Endothelial cell (in vitro differentiated cells): ENCODE measurements at regions not wholly inside any gene's neighbourhood (a gene's known extent, or its start where the extent isn't known, plus 50 kb on each side); places are given as distances from the start of the nearest gene placed in this dataset.

Experiments
- DNase-seq: peaks from one replicate; pipeline ENCODE4 v3.0.0; 2021; ENCODE audit warnings: low spot score
- H3K27ac Mint-ChIP-seq: one replicate; pipeline ENCODE4 v1.8.0; 2021; ENCODE audit warnings: mixed read lengths, inconsistent platforms; ENCODE audit not compliant: unreplicated experiment
- H3K27me3 Mint-ChIP-seq: one replicate; pipeline ENCODE4 v1.8.0; 2021; ENCODE audit warnings: mild to moderate bottlenecking, moderate library complexity, mixed read lengths, inconsistent platforms; ENCODE audit not compliant: unreplicated experiment
- H3K36me3 Mint-ChIP-seq: one replicate; pipeline ENCODE4 v1.8.0; 2021; ENCODE audit warnings: mild to moderate bottlenecking, low read depth, mixed read lengths, inconsistent platforms; ENCODE audit not compliant: unreplicated experiment
- H3K4me1 Mint-ChIP-seq: one replicate; pipeline ENCODE4 v1.8.0; 2021; ENCODE audit warnings: mild to moderate bottlenecking, mixed read lengths, inconsistent platforms; ENCODE audit not compliant: unreplicated experiment
- H3K4me3 Mint-ChIP-seq: one replicate; pipeline ENCODE4 v1.8.0; 2021; ENCODE audit warnings: mild to moderate bottlenecking, mixed read lengths, inconsistent platforms; ENCODE audit not compliant: unreplicated experiment
- H3K9me3 Mint-ChIP-seq: one replicate; pipeline ENCODE4 v1.8.0; 2021; ENCODE audit warnings: mixed read lengths, inconsistent platforms; ENCODE audit not compliant: unreplicated experiment
- TF ChIP-seq, protein P1 (sequence below): fragments of 200-600 bp; sonication (generic); IDR thresholded peaks from one replicate; pipeline ENCODE4 v1.5.0; 2021; ENCODE audit warnings: antibody characterized with exemption; ENCODE audit not compliant: unreplicated experiment

DNA sequence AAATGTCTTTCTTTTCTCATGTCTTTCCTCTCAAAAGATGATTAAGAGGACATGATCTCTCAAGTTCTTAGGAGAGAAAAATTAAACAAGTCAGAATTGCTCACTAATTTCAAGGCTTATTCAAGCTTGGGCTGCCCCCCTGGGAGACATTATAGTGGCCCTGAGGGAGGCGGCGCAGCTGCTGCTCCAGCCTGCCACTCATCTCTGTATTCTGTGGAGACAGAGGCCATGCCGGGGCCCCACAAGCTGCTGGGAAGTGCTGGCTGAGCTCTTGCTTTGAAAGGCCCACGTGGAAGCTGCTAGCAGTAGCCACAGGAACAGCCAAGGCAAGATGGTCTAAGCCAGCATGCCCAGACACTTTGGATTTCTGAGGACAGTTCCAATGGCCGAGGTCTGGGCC lies 267.4 kb downstream of the LNPK start:
- H3K27ac Mint-ChIP-seq = no peak overlapping the region
- H3K36me3 Mint-ChIP-seq = no peaks in the 10 kb centered on the region
- no peak overlapping the region for H3K4me3 Mint-ChIP-seq
- no peak for DNase-seq
- no peaks in the 10 kb centered on the region for H3K9me3 Mint-ChIP-seq
- TF ChIP-seq, protein P1, sequence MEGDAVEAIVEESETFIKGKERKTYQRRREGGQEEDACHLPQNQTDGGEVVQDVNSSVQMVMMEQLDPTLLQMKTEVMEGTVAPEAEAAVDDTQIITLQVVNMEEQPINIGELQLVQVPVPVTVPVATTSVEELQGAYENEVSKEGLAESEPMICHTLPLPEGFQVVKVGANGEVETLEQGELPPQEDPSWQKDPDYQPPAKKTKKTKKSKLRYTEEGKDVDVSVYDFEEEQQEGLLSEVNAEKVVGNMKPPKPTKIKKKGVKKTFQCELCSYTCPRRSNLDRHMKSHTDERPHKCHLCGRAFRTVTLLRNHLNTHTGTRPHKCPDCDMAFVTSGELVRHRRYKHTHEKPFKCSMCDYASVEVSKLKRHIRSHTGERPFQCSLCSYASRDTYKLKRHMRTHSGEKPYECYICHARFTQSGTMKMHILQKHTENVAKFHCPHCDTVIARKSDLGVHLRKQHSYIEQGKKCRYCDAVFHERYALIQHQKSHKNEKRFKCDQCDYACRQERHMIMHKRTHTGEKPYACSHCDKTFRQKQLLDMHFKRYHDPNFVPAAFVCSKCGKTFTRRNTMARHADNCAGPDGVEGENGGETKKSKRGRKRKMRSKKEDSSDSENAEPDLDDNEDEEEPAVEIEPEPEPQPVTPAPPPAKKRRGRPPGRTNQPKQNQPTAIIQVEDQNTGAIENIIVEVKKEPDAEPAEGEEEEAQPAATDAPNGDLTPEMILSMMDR = no peak
- peaks cover 1% of the 10 kb centered on the region for H3K27me3 Mint-ChIP-seq
- no peaks in the 10 kb centered on the region for H3K4me1 Mint-ChIP-seq

DNA sequence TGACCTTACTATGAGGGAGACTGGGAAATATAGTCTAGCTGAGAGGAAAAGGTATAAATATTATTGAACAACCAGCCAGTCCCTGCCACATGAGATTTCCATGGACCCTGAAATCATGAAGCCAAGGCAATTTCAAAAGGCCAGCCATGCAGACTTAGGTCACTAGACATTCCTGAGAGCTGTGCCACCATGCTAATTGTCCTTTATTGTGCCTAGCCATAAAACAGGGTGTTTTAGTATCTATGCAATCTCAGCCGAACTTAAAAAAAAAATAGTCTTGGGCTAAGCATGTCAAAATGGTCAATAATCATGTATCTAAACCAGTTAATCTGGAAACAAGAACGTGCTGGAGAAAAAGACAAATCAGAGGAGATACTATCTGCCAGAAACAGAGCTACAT lies 269.5 kb downstream of the LNPK start:
- Mint-ChIP-seq H3K4me1 (no peaks in the 10 kb centered on the region), H3K27me3 (no peaks in the 10 kb centered on the region), H3K4me3 (no peak overlapping the region), H3K9me3 (no peaks in the 10 kb centered on the region), H3K36me3 (no peaks in the 10 kb centered on the region), H3K27ac (no peak overlapping the region)
- DNase-seq = no peak
- TF ChIP-seq, protein P1 = no peak

DNA sequence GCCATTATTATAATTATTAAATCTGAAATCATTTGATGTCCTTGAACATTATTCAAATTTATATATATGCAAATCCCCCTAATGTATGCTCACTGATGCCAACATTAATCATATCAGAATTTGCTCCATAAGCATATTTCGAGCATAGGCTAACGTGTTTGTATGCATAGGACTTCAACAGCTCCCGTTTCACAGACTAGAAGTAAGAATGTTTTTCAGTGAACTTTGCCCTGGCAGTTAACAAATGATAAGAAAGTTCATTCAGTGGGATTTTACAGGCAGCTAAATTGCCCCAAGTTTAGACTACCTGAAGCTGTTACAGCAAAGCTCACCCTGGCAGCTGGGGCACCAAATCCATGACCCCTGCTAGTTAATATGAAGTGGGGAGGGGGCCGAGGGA lies 272.0 kb downstream of the LNPK start:
- DNase-seq = no peak
- H3K4me3 Mint-ChIP-seq = no peak overlapping the region
- H3K27ac Mint-ChIP-seq = no peak overlapping the region
- no peaks in the 10 kb centered on the region for H3K27me3 Mint-ChIP-seq
- no peaks in the 10 kb centered on the region for H3K36me3 Mint-ChIP-seq
- peaks cover 5% of the 10 kb centered on the region for H3K4me1 Mint-ChIP-seq
- H3K9me3 Mint-ChIP-seq = no peaks in the 10 kb centered on the region
- TF ChIP-seq, protein P1 = no peak

DNA sequence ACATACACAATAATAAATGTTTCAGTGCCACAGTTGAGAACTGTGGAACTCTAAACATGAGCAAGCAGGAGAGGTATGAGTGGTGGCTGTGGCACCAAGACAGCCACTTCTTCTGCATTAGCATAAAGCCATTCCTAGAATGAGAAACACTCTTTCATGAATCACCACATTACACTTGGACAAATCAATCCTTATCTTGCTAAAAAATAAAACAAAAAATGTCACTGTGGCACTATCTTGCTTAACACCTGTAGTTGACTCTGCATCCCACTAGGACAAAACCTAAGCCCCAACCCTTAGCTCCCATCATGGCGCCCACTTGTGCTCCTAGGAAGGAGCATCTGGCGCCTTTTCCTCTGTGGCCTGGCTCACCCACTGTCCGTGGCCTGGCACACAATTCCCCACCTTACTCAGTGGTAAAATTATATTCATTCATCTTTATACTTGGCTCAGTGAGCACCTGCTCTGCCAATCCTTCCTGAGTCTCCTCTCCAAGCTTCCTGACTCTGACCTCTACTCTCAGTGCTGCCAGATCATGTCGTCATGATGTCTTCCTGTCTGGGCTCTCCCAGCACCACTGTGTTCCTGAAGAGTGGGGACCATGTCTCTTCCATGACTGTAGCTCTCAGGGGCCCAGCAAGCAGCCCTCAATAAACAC lies 272.9 kb downstream of the LNPK start:
- H3K9me3 Mint-ChIP-seq = no peaks in the 10 kb centered on the region
- no peak for DNase-seq
- TF ChIP-seq, protein P1 = no peak
- H3K36me3 Mint-ChIP-seq = no peaks in the 10 kb centered on the region
- H3K4me3 Mint-ChIP-seq = no peak overlapping the region
- H3K27me3 Mint-ChIP-seq = no peaks in the 10 kb centered on the region
- peaks cover 11% of the 10 kb centered on the region for H3K4me1 Mint-ChIP-seq
- H3K27ac Mint-ChIP-seq = no peak overlapping the region

DNA sequence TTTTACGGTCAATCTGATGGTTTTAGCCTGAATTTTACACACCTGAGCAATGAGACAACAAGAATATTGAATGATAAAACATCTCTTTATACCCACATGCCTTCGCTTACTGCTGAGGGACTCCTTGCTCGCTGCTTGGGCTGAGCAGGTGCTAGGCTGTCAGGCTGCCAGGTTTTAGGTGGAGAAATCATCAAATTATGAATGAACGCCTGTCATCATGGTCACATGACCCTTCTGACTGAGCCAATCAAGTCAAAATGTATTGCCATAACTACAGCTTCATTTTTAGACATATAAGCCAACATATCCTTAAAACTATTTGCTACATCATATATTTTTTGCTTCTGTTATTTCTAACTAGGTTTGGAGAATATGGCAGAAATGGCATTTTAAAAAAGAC lies 274.0 kb downstream of the LNPK start:
- Mint-ChIP-seq H3K4me1 (peaks cover 11% of the 10 kb centered on the region), H3K9me3 (no peaks in the 10 kb centered on the region), H3K27ac (no peak overlapping the region), H3K27me3 (no peaks in the 10 kb centered on the region), H3K36me3 (no peaks in the 10 kb centered on the region), H3K4me3 (no peak overlapping the region)
- no peak for DNase-seq
- TF ChIP-seq, protein P1 = no peak
